ENCODE measurements at regions not wholly inside any gene's neighbourhood (a gene's known extent, or its start where the extent isn't known, plus 50 kb on each side); places are given as distances from the start of the nearest gene placed in this dataset.

DNA sequence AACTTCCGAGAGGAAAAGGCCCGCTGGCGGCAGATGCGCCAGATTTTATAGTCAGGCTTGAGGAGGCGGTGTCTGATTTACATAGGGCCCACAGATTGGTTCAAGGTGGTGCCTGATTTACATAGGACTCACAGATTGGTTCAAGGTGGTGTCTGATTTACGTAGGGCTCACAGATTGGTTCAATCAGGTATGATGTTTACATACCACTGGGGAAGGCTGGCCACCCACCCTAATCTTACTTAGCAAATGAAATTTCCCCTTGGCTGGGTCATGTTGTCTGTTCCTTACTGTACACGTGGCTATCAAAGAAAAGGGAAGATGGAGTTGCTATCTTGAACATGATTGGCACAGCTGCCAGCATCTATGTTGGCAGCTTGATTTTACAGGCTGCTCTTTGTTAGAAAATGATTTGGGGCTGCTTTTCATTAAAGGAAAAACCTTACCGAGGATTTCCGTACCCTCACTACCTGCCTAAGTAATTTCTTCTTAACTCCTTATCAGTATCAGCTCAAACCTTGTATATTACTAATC lies 96.3 kb downstream of the SETD4 start:
- ATAC-seq (ENCODE audit: low read depth) (no peak), DNase-seq (no peak)
- no peaks in the 10 kb centered on the region for H3K4me1 Mint-ChIP-seq
- no peak overlapping the region for H3K27ac Mint-ChIP-seq
- H3K4me3 Mint-ChIP-seq = no peak overlapping the region
- intact Hi-C loops (cut with micrococcal nuclease) = no loop called here
- H3K27me3 Mint-ChIP-seq = peaks cover 10% of the 10 kb centered on the region
- ChIA-PET CTCF (no interaction called here), POLR2A (no interaction called here)
- no peaks in the 10 kb centered on the region for H3K9me3 Mint-ChIP-seq
- H3K36me3 Mint-ChIP-seq (ENCODE audit: low read depth) = no peaks in the 10 kb centered on the region
- TF ChIP-seq CTCF (IDR thresholded peaks at IDR 0.05) = no peak

GRCh38 chr21:35962917-35963316 lies 97.4 kb downstream of the SETD4 start:
- Mint-ChIP-seq H3K4me3 (no peak overlapping the region), H3K9me3 (no peaks in the 10 kb centered on the region), H3K36me3 (ENCODE audit: low read depth) (no peaks in the 10 kb centered on the region), H3K27ac (no peak overlapping the region), H3K27me3 (peaks cover 10% of the 10 kb centered on the region), H3K4me1 (no peaks in the 10 kb centered on the region)
- POLR2A ChIA-PET = no interaction called here
- intact Hi-C loops (cut with micrococcal nuclease) = no loop called here
- CTCF ChIA-PET = no interaction called here
- no peak for DNase-seq
- no peak for ATAC-seq (ENCODE audit: low read depth)
- TF ChIP-seq CTCF (IDR thresholded peaks at IDR 0.05) = no peak

- Mint-ChIP-seq H3K4me1 (no peaks in the 10 kb centered on the region), H3K9me3 (no peaks in the 10 kb centered on the region), H3K27me3 (peaks cover 17% of the 10 kb centered on the region), H3K27ac (no peak overlapping the region), H3K4me3 (no peak overlapping the region), H3K36me3 (ENCODE audit: low read depth) (no peaks in the 10 kb centered on the region)
- DNase-seq (no peak), ATAC-seq (ENCODE audit: low read depth) (no peak)
- intact Hi-C loops (cut with micrococcal nuclease) = no loop called here
- ChIA-PET CTCF (no interaction called here), POLR2A (no interaction called here)
- TF ChIP-seq CTCF (IDR thresholded peaks at IDR 0.05) = no peak
These were observed 106.3 kb downstream of the SETD4 start for GRCh38 chr21:35954066-35954465.

- Mint-ChIP-seq H3K4me1 (no peaks in the 10 kb centered on the region), H3K27me3 (peaks cover 17% of the 10 kb centered on the region), H3K9me3 (no peaks in the 10 kb centered on the region), H3K4me3 (no peak overlapping the region), H3K36me3 (ENCODE audit: low read depth) (no peaks in the 10 kb centered on the region), H3K27ac (no peak overlapping the region)
- CTCF ChIA-PET = no interaction called here
- POLR2A ChIA-PET = no interaction called here
- intact Hi-C loops (cut with micrococcal nuclease) = no loop called here
- TF ChIP-seq CTCF (IDR thresholded peaks at IDR 0.05) = no peak
- no peak for ATAC-seq (ENCODE audit: low read depth)
- DNase-seq = no peak
These were observed 106.7 kb downstream of the SETD4 start for GRCh38 chr21:35953597-35953996.

DNA sequence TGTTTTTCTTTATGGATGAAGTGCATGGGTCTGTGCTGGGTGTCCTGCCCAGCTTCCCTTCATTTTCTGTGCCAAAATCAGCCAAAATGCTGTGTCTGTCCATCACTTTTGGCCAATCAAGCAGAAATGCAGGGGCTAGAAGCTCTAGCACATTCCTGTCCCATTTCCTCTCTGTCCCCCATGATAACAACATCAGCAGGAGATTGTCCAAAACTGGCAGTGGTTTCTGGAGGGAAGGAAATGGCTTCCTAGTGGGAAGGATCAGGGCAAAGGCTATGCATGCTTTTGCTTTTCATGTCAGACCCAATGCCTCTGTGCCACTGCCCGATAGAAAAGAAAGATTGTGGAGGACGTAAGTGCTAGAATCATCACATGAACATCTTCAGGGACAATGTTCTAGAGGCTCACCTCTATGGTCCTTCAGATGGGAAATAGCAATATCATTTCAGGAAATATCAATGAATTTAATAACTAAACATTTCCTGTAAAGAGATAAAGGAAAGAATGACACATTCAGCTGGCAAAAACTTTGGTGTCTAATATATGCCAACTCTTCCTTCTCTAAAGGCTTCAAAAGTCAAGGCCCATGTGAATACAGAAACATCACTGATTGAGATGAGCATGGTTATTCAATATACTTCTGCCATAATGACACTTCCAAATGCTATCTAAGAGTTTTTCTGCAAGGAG lies 107.5 kb downstream of the SETD4 start:
- DNase-seq (no peak), ATAC-seq (ENCODE audit: low read depth) (no peak)
- Mint-ChIP-seq H3K27me3 (peaks cover 17% of the 10 kb centered on the region), H3K9me3 (no peaks in the 10 kb centered on the region), H3K4me1 (no peaks in the 10 kb centered on the region), H3K36me3 (ENCODE audit: low read depth) (no peaks in the 10 kb centered on the region), H3K4me3 (no peak overlapping the region), H3K27ac (no peak overlapping the region)
- no peak for TF ChIP-seq CTCF (IDR thresholded peaks at IDR 0.05)
- intact Hi-C loops (cut with micrococcal nuclease) = no loop called here
- ChIA-PET POLR2A (no interaction called here), CTCF (no interaction called here)

All from activated B cell treated with CpG ODN at 0.5 μM for 24 hours (primary cell).